GM18870 (cell line): ENCODE measurements at regions not wholly inside any gene's neighbourhood (a gene's known extent, or its start where the extent isn't known, plus 50 kb on each side); places are given as distances from the start of the nearest gene placed in this dataset.
"Not testable (repeated sequence)": the region's sequence is repeated elsewhere in the genome, so short reads cannot be mapped to it uniquely, and the experiment has no call there.

Experiments
- ATAC-seq: cut with Tn5 transposase; IDR thresholded peaks from one replicate; pipeline ENCODE4 v1.9.1; 2021; ENCODE audit warnings: moderate library complexity; ENCODE audit not compliant: unreplicated experiment

DNA sequence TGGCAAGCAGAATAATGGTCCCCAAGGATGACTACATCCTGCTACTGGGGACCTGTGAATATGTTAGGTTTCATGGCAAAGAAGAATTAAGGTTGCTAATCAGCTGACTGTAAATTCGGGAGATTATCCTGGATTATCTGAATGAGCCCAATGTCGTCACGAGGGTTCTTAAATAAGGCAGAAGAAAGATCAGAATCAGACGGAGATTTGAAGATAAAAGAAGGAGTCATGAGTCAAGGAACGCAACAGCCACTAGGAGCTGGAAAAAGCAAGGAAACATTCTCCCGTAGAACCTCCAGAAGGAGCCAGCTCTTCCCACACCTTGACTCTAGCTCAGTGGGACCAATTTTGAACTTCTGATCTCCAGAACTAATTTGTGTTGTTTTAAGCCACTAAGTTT lies 82.9 kb upstream of the APBB1IP start:
- no peak for ATAC-seq

DNA sequence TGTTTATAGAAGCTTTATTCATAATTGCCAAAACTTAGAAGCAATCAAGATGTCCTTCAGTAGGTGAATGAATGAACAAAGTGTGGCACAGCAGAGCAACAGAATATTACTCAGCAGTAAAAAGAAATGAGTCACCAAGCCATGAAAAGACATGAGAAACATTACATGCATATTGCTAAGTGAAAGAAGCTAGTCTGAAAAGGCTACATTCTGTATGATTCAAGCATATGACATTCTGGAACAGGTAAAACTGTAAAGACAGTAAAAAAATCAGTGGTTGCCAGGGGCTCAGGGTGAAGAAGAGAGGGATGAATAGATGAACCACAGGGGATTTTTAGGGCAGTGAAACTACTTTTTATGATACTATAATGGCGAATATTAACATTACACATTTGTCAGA lies 80.9 kb upstream of the APBB1IP start:
- peak; percentile 82 for ATAC-seq

DNA sequence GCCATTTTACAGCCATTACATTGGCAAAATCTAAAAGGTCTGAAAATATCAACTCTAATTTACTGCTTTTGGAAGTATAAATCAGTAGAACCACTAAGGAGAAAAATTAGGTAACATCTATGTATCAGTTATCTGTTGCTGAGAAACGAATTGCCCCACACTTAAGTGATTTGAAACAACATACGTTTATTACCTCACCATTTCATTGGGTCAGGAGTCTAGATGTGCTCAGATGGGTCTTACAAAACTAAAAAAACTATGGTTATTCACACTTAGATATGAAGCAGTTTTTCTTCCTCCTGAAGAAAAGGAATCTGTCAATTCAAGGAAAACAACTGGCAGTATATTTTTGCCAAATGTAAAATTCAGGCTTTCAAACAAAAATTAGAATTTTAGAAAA lies 80.1 kb upstream of the APBB1IP start:
- ATAC-seq: no peak

DNA sequence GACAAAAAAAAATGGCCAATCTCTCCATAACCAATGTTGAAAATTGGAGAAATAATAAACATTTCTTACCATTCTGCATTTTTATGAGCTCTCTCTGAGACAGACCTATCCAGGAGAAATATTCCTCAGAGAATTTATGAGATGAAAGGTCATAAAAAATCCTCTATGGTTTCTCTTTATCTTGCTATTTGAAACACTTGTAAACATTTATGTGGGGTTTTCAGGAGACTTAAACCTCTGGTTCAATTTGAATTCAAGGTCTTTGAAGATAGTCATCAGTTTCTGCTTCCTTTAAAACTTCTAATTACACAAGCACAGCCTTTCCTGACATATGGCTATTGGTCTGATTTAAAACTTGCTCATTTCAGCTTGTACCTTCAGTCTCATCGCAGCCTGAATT lies 78.5 kb upstream of the APBB1IP start:
- no peak for ATAC-seq

DNA sequence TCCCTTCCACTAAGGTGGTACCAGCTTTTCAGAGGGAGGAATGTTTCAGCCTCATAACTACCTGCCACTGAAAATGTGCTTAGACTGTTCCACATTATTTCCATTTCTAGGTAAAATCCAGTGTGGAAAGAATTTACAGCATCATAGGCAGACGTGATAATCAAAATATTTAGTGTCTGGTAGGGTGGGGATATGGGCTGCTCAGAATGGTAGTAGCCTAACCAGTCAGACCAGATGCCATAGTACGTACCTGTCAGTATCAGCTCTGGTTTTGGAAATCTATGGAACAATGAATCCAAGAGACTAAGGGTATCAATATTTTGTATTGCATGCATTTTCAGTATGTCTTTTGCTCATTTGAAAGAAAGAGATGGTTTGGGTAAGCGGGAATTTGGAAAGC lies 76.8 kb upstream of the APBB1IP start:
- no peak for ATAC-seq

DNA sequence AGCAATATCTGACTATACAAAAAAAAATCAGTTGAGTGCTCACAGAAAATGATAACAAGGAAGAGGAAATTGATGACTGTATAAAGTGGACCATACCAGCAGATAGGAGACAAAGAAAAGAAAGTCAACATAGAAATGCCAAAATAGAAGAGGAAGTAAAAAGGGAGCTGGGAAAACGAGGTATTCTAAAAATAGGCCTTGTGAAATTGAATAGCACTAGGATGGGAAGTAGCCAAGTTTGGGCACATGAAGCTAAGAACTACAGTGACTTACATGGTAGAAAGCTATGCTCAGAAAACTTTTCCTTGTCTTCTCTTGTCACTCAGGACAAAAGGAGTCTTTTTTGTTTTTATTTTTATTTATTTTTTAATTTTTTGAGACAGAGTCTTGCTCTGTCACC lies 76.2 kb upstream of the APBB1IP start:
- ATAC-seq: no peak

DNA sequence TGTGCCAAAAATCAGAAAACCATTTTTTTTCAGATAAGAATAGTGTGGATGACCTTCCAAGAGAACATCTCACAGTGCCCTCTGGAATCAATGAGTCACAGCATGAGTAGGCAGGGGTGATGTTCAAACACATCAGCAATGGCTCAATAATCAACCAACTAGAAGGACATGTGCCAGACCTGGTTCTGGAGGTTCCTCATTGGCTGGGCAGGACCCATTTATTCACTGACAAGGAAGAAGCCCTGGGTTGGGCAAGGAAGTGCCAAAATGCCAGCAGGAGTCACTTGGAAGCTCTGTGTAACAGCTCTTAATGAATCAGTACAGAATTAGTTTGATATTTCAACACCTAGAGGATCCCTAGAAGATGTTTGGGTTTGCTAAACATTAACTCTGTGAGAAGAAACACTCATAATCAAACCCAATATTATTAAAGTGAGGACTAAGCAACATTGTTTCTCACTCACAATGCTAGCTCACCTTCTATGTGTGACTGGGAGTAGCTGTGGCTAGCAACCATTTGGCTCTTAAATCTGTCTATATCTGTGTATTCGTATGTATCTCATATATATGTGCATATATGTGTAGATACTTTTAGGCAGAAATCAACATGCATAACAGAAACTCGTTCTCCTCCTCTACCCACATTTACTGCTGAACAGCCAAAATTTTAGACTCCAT lies 72.3 kb upstream of the APBB1IP start:
- ATAC-seq: no peak

DNA sequence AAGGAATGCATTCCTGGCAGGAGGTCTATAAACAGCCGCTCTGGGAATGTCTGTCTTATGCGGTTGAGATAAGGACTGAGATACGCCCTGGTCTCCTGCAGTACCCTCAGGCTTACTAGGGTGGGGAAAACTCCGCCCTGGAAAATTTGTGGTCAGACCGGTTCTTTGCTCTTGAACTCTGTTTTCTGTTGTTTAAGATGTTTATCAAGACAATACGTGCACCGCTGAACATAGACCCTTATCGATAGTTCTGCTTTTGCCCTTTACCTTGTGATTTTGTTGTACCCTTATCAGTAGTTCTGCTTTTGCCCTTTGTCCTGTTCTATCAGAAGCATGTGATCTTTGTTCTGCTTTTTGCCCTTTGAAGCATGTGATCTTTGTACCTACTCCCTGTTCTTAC lies 71.1 kb upstream of the APBB1IP start:
- not testable (repeated sequence) for ATAC-seq

DNA sequence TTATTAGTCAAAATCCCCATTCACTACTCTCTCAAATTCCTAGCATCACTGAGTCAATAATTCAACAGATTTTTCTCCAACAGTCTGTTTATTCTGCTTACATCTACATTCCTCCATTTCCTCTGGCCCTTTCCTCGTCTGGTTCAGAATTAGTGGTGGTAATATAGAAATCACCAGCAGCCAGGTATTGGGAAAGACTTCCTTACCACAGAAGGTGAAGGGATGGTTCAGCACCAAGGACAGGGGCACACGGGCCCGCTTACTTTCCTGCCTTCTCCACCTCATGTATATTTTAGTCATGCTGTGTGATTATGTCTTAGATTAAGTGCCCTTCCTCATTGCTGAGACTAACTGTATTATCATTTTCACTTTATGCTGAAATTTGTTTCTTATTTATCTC lies 70.4 kb upstream of the APBB1IP start:
- ATAC-seq: no peak

DNA sequence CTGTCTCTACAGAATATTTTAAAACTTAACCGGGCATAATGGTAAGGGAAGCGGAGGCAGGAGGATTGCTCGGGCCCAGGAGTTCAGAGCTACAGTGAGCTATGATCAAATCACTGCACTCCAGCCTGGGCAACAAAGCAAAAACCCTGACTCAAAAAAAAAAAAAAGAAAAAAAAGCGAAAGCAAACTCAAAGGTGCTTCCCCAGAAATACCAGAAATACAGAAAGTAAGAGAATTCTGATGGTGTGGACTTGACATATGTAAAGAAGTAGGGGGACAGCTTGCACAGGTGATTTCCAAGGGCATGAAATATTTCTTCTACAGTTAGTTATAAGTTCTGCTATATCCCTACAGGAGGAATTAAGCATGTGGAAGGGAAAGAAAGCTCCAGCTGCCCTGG lies 69.7 kb upstream of the APBB1IP start:
- ATAC-seq: peak; percentile 48

DNA sequence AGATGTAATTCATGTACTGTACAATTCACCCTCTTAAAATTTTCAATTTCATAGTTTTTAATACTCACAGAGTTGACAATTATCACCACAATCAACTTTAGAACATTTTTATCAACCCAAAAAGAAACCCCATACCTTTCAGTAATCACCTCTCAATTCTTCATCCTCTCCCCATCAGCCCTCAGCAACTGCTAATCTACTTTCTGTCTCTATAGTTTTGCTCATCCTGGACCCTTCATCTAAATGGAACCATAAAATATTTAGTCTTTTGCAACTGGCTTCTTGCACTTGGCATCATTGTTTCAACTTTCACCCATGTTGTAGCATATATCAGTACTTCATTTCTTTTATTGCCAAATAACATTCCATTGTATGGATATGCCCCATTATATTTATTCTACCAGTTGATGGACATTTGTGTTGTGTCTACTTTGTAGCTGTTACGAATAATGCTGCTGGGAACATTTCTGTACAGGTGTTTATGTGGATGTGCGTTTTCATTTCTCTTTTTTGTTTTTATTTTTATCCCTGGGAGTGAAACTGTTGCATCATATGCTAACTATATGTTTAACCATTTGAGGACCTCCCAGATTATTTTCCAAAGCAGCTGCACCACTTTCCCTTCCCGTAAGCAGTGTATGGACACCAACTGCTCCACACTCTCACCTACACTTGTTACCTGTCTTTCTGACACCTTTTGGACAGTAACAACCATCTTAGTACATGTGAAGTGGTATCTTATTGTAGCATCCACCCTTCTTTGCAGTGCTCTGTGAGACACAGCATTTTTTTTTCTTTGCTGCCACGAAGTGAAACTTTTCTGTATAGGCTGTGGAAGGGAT lies 65.4 kb upstream of the APBB1IP start:
- peak; percentile 82 for ATAC-seq

DNA sequence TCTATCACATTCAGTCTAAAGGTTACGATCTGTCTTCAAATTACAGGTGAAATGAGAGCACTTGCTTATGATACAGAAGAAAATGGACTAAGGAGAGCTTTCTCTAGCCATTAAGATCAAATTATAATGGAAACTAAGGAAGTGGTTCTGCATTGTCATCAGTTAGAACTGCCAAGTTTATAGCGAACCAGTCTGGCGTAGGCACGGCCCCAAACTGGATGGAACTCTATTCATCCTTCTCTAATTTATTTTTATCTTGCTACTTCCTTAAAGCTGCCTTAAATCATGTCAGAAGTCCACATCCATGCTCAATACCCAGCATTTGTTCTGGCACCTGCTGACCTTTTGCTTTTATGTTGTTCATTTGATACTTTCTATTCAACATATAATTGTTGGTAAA lies 63.7 kb upstream of the APBB1IP start:
- no peak for ATAC-seq

DNA sequence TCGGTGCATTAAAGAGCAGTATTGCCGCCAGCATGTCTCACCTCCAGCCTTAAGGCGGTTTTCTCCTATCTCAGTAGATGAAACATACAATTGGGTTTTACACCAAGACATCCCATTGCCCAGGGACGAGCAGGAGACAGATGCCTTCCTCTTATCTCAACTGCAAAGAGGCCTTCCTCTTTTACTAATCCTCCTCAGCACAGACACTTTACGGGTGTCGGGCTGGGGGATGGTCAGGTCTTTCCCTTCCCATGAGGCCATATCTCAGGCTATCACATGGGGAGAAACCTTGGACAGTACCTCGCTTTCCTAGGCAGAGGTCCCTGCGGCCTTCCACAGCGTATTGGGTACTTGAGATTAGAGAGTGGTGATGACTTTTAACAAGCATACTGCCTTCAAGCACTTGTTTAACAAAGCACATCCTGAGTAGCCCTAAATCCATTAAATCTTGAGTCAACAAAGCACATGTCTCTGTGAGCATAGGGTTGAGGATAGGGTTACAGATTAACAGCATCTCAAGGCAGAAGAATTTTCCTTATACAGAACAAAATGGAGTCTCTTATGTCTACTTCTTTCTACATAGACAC lies 60.8 kb upstream of the APBB1IP start:
- ATAC-seq: not testable (repeated sequence)

DNA sequence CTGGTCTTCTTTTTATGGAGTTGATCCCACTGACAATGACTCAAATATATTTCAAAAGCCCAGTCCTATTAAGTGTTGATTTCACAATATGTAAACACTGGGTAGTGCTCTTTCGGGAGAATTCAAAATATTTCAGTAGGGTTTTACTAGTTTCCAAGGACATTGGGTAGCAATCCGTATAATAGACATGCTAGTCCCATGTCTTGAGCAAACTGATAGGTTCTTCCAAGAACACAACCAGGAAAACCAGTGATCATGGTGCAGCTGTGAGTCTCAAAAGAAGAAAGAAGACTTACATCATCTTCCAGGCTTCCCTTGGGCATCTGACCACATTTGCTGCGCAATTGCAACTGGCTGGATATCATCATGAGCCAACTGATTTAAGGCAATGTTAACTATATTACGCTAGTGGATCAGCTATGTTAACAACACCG lies 59.3 kb upstream of the APBB1IP start:
- ATAC-seq: no peak

DNA sequence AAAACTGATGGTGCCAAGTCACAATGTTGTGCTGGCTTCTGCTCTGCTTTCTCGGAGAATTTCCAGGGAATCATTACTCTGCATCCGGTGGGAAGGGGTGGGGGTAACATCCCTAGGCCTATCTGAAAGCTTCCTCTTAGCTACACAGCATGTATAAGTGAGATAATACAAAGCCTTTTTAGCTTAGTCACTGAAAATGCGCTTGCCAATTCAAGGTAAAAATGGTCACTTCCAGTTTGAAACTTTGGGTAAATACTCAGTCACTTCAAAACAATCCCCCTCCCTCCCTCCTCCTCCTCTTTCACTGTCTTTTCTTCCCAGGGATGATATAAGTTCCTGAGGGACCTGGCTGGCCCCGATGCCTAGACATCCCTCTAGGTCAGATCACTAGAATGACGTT lies 57.3 kb upstream of the APBB1IP start:
- ATAC-seq: no peak

DNA sequence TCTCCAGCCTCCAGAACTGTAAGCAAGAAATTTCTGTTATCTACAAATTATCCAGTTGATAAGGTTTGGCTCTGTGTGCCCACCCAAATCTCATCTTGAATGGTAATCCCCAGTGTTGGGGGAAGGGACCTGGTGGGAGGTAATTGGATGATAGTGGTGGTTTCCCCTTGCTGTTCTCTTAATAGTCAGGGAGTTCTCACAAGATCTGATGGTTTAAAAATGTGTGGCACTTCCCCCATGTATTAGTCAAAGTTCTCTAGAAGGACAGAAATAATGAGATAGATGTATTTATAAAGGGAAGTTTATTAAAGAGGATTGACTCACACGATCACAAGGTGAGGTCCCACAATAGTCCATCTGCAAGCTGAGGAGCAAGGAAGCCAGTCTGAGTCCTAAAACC lies 56.2 kb upstream of the APBB1IP start:
- no peak for ATAC-seq

DNA sequence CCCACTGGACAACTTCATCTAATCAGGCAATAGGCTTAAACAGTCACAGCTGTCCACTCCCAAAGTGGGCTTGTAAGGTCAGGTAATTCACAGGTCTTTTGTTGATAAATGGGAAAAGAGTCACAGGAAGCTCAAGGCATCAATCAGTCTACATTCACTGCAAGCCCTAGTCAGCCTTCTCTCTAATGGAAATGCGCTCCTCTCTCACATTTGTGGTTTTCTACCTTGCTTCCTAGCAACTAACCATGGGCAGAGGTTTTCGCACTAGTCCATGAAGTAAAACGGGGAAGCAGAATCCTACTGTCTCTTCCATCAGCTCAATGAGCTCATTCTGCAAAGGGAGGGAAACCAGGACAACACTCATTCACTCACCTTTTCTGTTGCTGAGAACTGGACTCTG lies 53.5 kb upstream of the APBB1IP start:
- no peak for ATAC-seq

DNA sequence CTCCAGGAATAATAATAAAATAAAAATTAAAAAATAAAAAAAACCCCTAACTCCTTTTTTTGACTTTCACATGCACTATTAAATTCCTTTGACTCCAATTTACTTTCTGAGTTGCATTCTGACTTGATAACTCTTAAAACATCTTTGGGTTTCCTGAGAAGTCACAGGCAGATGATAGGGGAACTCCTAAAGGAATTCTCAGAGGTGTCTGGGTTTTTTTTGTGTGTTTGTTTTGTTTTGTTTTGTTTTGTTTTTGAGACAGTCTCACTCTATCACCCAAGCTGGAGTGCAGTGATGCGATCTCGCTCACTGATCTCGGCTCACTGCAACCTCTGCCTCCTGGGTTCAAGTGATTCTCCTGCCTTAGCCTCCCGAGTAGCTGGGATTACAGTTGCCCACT lies 52.7 kb upstream of the APBB1IP start:
- ATAC-seq: no peak

DNA sequence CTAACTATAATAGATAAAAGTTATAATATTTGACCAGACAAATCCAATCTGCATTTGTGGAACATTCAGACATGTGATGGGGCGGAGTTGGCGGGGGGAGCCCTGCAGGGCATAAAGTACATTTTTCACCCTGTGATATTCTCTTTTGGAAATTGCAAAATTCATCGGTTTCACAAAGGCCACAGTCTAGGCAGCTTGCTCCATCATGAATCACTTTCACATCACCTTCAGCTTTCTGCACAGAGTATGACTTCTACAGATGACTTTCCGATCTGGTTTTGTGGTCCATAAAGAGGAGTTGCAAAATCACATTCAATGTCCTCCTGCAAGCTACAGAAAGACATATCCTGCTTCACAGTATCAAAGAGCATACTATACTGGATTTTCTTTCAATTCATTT lies 51.4 kb upstream of the APBB1IP start:
- ATAC-seq: no peak
